ENCODE measurements at regions not wholly inside any gene's neighbourhood (a gene's known extent, or its start where the extent isn't known, plus 50 kb on each side); places are given as distances from the start of the nearest gene placed in this dataset.

DNA sequence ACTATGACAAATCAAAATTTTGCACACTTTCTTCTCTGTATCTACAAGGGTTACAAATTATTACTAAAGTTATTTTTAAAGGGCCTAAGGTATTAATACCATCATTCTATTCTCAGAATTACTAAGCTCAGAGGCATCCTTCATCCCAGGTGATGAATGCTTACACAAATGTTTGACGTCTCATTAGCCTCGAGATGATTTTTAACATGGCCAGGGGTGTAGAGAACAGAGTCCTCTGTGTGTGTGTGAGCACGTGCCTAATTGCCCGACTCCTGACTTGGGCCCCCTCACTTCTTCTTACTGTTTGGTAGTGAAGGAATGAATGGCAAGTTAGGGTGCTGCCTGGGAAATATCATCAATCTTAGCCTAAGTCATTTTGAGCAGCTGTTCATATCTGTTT lies 221.1 kb downstream of the ENC1 start:
- Histone ChIP-seq H3K79me2 (ENCODE audit: control insufficient read depth, insufficient read depth, low read length) (no peaks in the 10 kb centered on the region), H3K9me3 (replicated peaks; ENCODE audit: control insufficient read depth, insufficient read depth, low read length) (no peaks in the 10 kb centered on the region; the same call in 2 of the 3 replicates), H4K20me1 (ENCODE audit: control insufficient read depth, insufficient read depth) (no peaks in the 10 kb centered on the region), H3K36me3 (ENCODE audit: control insufficient read depth in 2 of 2, insufficient read depth in 2 of 2, low read length in 1 of 2) (no peaks in the 10 kb centered on the region), H3K4me3 (no peak overlapping the region), H3K27me3 (replicated peaks in 1 of 2; ENCODE audit: control insufficient read depth in 2 of 2, insufficient read depth in 2 of 2, low read length in 1 of 2) (no peaks in the 10 kb centered on the region), H3K9ac (ENCODE audit: control insufficient read depth, insufficient read depth, low read length) (no peak overlapping the region), H2AFZ (ENCODE audit: control insufficient read depth, low read depth, low read length) (no peak overlapping the region), H3K4me2 (ENCODE audit: control insufficient read depth, insufficient read depth) (no peak overlapping the region), H3K4me1 (ENCODE audit: control insufficient read depth, insufficient read depth, low read length) (no peaks in the 10 kb centered on the region), H3K27ac (ENCODE audit: control insufficient read depth, insufficient read depth) (no peak overlapping the region)
- ChIA-PET POLR2A (interaction anchor here (1.0 to 1.2 kb wide), 2 partner anchors 12 to 448 kb away, joined by 3 read pairs; no protein-coding TSS in a partner anchor), SMC1A (ENCODE audit: uncharacterized antibody, unreplicated experiment) (interaction anchor here (0.6 to 2.2 kb wide), 7 partner anchors 11 to 249 kb away, joined by 3 to 7 read pairs (median 4); no protein-coding TSS in a partner anchor), RAD21 (ENCODE audit: unreplicated experiment) (interaction anchor here (0.8 to 1.9 kb wide), 3 partner anchors 45 to 213 kb away, joined by 3 to 4 read pairs (median 3); no protein-coding TSS in a partner anchor), CTCF (interaction anchor here (1.2 to 1.5 kb wide), 3 partner anchors 11 to 222 kb away, joined by 3 to 4 read pairs (median 4); no protein-coding TSS in a partner anchor)
- ATAC-seq (peak; percentile 55), DNase-seq (ENCODE audit: low read depth, low spot score) (no peak), FAIRE-seq (no peak)
- TF ChIP-seq ZNF24 (IDR thresholded peaks at IDR 0.05) = peak; percentile 39; the same call in 1 of the 2 replicates
- no peak for TF ChIP-seq MTA2 (IDR thresholded peaks at IDR 0.05; ENCODE audit: low read depth)
- peak in 1 of 2 experiments; percentile 61; a peak in 2 of 4 replicates for TF ChIP-seq BHLHE40 (IDR thresholded peaks at IDR 0.05; ENCODE audit: borderline replicate concordance in 1 of 2, low read depth in 2 of 2, low read length in 1 of 2)
- in situ Hi-C loops (cut with MboI) (no loop called here), intact Hi-C loops (cut with micrococcal nuclease; ENCODE audit: unreplicated experiment) (no loop called here)
- BruUV-seq (replicated peaks) = no TSS peak
- WGBS (ENCODE audit: insufficient coverage, insufficient replicate concordance, low lambda C conversion rate, missing lambda C conversion rate) = 0% methylated on average over 4 of the region's 4 CpGs

- ChIA-PET SMC1A (ENCODE audit: uncharacterized antibody, unreplicated experiment) (interaction anchor here (0.6 to 2.2 kb wide), 7 partner anchors 12 to 169 kb away, joined by 3 to 7 read pairs (median 4); no protein-coding TSS in a partner anchor), POLR2A (interaction anchor here (1.0 kb wide), 1 partner anchor 11 kb away, joined by 3 read pairs; no protein-coding TSS in a partner anchor), CTCF (interaction anchor here (1.5 kb wide), 1 partner anchor 223 kb away, joined by 4 read pairs; no protein-coding TSS in a partner anchor), RAD21 (ENCODE audit: unreplicated experiment) (interaction anchor here (0.7 to 1.9 kb wide), 3 partner anchors 14 to 198 kb away, joined by 3 to 4 read pairs (median 3); no protein-coding TSS in a partner anchor)
- TF ChIP-seq BCL11A (IDR thresholded peaks at IDR 0.05; ENCODE audit: low read depth, low read length) (no peak), SREBF2 (IDR thresholded peaks at IDR 0.05; ENCODE audit: low read length) (no peak), EP300 (IDR thresholded peaks at IDR 0.05; ENCODE audit: borderline replicate concordance in 1 of 2, control insufficient read depth in 1 of 2, low read depth in 2 of 2, low read length in 2 of 2) (no peak), ZNF217 (IDR thresholded peaks at IDR 0.05) (no peak), CHD2 (IDR thresholded peaks at IDR 0.05; ENCODE audit: borderline replicate concordance, low read depth, low read length) (no peak), E2F4 (IDR thresholded peaks at IDR 0.05; ENCODE audit: low read depth, low read length) (no peak)
- no peaks in the 10 kb centered on the region; the same call in 2 of the 3 replicates for H3K9me3 ChIP-seq (replicated peaks; ENCODE audit: control insufficient read depth, insufficient read depth, low read length)
- H3K4me2 ChIP-seq (ENCODE audit: control insufficient read depth, insufficient read depth) = no peak overlapping the region
- no peak overlapping the region for H3K4me3 ChIP-seq
- no peaks in the 10 kb centered on the region for H3K36me3 ChIP-seq (ENCODE audit: control insufficient read depth in 2 of 2, insufficient read depth in 2 of 2, low read length in 1 of 2)
- H4K20me1 ChIP-seq (ENCODE audit: control insufficient read depth, insufficient read depth) = no peaks in the 10 kb centered on the region
- no TSS peak for BruUV-seq (replicated peaks)
- no peak overlapping the region for H3K27ac ChIP-seq (ENCODE audit: control insufficient read depth, insufficient read depth)
- in situ Hi-C loops (cut with MboI) = no loop called here
- no peaks in the 10 kb centered on the region for H3K4me1 ChIP-seq (ENCODE audit: control insufficient read depth, insufficient read depth, low read length)
- no peaks in the 10 kb centered on the region for H3K27me3 ChIP-seq (replicated peaks in 1 of 2; ENCODE audit: control insufficient read depth in 2 of 2, insufficient read depth in 2 of 2, low read length in 1 of 2)
- ATAC-seq = no peak
- intact Hi-C loops (cut with micrococcal nuclease; ENCODE audit: unreplicated experiment) = no loop called here
- no peaks in the 10 kb centered on the region for H3K79me2 ChIP-seq (ENCODE audit: control insufficient read depth, insufficient read depth, low read length)
- no peak overlapping the region for H3K9ac ChIP-seq (ENCODE audit: control insufficient read depth, insufficient read depth, low read length)
- no peak overlapping the region for H2AFZ ChIP-seq (ENCODE audit: control insufficient read depth, low read depth, low read length)
- no peak for DNase-seq (ENCODE audit: low read depth, low spot score)
- 2% methylated on average over 2 of the region's 2 CpGs for WGBS (ENCODE audit: insufficient coverage, insufficient replicate concordance, low lambda C conversion rate, missing lambda C conversion rate)
- no peak for FAIRE-seq
These were observed 221.8 kb downstream of the ENC1 start for GRCh38 chr5:74418709-74419108.
